ENCODE measurements at regions not wholly inside any gene's neighbourhood (a gene's known extent, or its start where the extent isn't known, plus 50 kb on each side); places are given as distances from the start of the nearest gene placed in this dataset.
"Not testable (repeated sequence)": the region's sequence is repeated elsewhere in the genome, so short reads cannot be mapped to it uniquely, and the experiment has no call there.

DNA sequence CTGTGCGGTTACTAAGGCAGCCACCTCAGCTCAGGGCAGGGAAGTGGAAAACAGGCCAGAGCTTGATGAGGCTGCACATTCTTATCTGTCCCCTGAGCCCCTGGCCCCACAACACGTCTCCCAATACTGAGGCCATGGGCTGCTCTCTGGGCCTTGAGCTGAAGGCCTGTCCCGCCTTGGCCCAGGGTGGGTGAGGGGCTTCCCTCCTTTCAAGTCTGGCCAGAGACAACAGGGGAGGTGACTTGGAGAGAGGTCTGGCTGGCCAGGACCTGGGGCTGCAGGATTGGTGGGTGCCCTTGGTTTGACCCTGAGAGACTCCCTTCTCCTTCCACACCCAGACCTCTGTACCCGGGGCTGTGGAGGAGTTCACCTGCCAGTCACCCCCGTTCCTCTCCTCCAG lies 563.8 kb downstream of the PTPRU start:
- no peak for DNase-seq (ENCODE audit: low read depth in 2 of 2, low spot score in 1 of 2)

DNA sequence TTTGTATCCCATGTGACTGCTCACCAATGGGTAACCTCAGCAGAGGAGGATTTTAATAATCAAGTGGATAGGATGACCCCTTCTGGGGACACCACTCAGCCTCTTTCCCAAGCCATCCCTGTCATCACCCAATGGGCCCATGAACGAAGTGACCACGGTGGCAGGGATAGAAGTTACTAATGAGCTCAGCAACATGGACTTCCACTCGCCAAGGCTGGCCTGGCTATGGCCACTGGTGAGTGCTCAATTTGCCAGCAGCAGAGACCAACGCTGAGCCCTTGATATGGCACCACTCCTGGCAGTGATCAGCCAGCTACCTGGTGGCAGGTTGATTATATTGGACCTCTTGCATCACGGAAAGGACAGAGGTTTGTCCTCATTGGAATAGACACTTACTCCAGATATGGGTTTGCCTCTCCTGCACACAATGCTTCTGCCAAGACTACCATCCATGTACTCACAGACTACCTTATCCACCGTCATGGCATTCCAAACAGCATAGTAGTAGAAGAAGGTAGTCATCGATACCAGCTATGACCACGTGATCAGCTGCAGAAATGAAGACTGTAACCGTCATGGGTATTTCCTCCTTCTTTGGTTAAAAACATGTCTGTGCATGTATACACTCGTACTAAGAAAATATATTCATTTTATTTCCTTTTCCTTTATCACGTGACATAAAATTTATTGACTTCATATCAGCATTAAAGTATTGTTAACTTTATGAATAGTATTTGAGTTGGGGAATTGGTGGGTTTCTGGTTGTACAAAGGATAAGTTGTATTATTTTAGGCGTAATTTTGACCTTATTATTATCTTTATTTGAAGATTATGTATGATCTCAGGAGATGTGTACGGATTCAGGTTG lies 562.6 kb downstream of the PTPRU start:
- no peak for DNase-seq (ENCODE audit: low read depth in 2 of 2, low spot score in 1 of 2)

DNA sequence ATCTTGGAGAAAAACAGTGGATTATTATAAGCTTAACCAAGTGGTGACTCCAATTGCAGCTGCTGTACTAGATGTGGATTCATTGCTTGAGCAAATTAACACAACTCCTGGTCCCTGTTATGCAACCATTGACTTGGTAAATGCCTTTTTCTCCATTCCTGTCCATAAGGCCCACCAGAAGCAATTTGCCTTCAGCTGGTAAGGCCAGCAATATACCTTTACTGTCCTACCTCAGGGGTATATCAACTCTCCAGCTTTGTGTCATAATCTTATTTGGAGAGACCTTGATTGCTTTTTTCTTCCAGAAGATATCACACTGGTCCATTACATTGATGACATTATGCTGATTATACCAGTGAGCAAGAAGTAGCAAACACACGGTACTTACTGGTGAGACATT lies 560.8 kb downstream of the PTPRU start:
- DNase-seq (ENCODE audit: low read depth in 2 of 2, low spot score in 1 of 2) = not testable (repeated sequence)

DNA sequence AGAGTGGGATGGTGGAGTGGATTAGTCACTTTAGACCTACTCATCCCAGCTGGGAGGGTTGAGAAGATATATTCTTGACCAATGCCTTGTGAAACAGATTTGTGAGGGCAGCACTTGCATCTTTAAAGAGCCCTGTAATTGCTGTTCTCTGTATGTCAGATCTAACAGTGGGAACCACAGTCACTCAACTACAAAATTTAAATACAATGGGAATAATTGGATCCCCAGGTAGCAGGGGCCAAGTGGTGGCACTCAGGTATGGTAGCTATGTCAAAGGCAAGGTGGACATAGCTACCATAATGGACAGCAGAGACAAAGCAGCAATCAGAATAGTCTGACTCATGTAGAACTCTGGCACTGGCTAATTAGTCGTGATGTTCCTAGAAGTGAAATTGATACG lies 559.6 kb downstream of the PTPRU start:
- DNase-seq (ENCODE audit: low read depth in 2 of 2, low spot score in 1 of 2) = not testable (repeated sequence)

DNA sequence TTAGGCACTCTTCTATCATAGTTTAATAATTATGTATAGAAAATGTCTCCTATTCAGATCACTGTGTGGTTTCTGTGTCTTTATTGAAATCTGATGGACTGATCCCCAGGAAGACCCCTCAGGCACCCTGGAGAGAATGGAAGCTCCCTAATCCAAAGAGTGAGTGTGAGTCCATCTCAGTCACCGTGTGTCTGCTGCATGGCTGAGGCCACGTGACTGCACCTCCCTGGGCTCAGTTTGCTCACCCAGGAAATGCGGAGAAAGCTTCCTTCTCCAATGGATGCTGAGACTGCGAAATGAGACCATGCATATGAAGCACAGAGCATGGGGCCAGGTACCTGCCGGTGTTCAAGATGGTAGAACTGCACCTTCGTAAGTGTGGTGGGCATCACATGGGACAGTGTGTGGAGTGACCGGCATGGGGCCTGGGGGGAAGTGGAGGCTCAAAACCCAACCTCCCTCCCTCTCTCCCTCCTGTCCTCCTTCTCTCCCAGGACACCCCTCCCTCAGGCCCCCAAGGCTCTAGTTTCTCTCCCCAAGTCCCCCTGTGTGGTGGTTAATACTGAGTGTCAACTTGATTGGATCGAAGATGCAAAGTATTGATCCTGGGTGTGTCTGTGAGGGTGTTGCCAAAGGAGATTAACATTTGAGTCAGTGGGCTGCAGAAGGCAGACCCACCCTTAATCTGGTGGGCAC lies 557.5 kb downstream of the PTPRU start:
- DNase-seq (ENCODE audit: low read depth in 2 of 2, low spot score in 1 of 2) = no peak

DNA sequence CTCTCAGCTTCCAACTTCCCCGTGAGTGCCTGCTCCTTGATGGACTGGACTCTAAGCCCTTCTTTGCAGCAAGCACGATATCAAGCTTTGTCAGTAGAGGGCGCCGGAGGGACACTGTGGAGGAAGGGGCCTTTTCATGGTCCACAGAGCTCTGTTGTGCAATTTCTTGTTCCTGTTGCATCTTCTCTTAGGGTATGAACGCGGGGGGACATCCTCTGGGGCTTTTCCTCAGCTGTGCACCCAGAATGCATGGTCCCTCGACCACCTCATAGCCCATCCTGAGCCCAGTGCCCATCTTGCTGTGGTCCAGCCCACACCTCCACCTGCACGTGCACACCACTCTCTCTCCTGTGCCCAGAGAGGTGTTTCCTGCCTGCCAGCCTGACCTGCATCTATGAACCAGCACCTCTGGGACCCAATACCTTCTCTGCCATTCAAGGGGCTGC lies 556.8 kb downstream of the PTPRU start:
- no peak for DNase-seq (ENCODE audit: low read depth in 2 of 2, low spot score in 1 of 2)

DNA sequence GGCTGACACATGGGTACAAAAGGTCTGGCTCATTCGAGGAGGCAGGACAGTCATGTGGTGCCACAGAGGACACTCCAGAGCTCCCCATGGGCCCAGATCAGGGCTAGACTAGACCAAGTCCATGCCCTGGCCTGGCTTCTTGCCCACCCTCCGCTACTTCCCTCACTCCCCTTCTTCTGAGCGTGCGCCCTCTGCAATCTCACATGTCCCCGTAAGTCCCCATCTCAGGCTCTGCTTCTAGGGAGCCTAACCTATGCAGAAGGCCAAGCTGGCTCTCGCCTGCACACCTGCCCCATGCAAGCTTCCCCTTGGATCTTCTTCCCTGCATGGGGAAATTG lies 553.6 kb downstream of the PTPRU start:
- DNase-seq (ENCODE audit: low read depth in 2 of 2, low spot score in 1 of 2) = no peak

DNA sequence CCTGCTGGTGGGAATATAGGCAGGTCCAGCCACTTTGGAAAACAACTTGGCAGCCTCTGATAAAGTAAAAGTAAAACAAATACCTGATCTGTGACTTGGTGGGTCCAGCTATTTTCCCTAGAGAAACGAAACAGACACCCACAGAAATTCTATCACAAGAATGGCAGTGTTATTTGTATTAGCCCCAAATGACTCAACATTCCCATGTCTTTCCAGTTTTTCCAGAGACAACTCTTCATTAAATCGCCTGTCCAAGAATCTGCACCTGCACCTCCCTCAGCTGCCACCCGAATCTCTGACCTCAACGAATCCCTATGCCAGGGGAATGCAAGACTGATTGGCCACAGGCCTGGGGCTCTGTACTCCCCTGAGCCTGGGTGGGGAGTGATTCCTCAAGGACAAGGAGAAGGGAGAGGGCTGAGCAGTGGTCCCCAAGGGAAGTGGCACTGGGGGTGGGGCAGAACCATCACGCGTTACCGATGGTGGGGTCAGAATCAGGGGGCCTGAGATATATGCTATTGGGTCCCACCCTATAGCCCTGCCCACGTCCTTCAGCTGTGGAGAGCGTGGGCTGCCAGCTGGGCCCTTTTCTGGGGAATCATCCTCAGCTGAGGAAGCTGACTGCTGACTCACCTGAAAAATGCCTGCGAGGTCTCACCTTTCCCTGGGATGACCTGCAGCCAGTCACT lies 553.0 kb downstream of the PTPRU start:
- DNase-seq (ENCODE audit: low read depth in 2 of 2, low spot score in 1 of 2) = no peak

DNA sequence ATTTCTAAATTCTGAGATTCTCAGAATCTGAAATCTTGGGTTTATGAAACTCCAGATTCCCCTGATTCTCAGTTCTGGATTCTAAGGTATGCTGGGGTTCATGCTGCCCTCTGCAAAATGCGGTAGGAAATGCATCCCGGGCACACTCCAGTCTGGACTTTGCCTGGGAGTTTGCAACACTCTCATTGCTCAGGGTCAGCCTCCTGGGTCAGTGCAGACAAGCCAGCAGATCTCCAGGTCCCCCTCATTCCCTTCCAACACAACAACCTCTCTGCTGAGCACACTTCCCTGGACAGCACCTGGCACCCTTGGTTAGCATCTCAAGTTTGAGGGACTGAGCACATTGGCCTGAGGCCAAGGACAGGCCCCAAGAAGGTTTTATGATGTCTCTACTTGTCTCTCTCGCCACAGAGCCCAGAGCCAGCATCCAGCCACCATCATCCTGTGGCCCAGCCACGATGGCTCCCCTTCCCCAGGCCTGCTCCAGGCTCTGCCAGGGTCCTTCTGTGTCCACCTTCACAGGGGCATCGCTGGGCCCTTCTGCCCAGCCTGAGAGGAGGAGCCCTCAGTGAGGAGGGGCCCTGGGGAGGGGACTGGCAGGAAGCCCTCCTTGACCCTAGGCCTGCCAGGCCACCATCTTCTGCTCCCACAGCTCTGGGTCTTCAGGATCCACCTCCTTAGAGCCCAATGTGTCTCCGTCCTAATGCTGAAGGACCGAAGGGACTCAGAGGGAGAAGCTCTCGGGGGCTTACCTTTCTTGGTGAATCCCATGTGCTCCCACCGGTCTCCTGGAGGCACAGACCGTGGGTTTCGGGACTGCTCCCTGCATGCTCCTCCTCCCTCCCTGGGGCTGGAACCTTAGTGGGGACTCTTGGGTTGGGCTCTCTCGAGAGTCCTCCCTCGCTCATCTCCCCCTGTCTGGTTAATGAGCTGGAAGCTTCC lies 550.7 kb downstream of the PTPRU start:
- no peak for DNase-seq (ENCODE audit: low read depth in 2 of 2, low spot score in 1 of 2)

DNA sequence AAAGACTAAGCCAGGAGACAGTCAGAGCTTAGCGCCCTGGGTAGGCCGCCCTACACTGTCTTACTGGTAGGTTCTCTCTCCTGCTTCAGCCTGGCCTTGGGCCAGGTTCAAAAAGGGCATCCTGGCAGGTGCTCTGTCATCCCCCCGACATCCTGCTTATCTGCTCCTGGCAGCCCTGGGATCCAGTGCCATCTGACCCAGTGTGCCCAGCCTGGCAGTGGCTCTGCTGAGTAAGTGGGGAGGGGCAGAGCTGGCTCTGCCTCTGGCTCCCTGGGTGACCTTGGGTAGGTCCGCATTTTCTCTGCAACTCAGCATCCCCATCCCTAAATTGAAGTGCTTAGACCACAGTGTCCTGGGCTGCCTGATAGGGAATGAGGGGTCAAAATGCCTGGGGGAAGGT lies 549.9 kb downstream of the PTPRU start:
- DNase-seq (ENCODE audit: low read depth in 2 of 2, low spot score in 1 of 2) = no peak

DNA sequence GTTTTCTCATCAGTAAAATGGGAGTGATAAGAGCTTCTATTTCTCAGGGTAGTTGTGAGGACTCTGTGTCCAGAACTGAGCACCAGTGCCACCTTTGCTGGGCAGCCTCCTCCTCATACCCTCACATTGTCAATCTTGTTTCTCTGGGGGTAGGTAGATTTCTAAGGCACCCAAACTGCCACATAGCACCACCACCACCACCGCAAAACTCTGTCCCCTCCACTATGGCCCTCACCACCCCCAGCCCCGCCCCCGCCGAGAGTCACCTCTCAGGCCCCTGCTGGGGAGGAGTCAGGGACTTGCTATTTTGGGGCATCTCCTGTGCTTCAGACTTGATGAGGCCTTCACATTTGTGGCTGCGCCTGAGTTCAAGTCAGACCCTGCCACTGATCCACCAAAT lies 549.2 kb downstream of the PTPRU start:
- no peak for DNase-seq (ENCODE audit: low read depth in 2 of 2, low spot score in 1 of 2)

DNA sequence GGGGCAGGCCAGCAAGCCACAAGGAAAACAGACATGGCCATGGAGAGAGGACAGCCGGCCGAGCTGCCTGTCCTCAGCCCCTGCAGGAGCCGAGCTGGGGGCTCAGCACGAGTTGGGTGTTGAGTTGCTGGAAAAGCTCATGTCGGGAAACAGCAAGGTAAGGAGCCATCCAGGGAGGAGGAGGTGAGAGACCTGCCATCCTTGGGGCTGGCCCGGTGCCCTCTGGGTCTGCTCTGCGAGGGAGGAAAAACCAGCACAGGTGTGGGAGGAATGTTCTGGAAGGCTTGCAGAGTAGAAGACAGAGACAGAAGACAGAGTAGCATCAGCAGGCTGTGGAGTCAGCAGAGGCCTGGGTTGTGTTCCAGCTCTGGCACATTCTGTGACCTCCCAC lies 548.8 kb downstream of the PTPRU start:
- no peak for DNase-seq (ENCODE audit: low read depth in 2 of 2, low spot score in 1 of 2)

DNA sequence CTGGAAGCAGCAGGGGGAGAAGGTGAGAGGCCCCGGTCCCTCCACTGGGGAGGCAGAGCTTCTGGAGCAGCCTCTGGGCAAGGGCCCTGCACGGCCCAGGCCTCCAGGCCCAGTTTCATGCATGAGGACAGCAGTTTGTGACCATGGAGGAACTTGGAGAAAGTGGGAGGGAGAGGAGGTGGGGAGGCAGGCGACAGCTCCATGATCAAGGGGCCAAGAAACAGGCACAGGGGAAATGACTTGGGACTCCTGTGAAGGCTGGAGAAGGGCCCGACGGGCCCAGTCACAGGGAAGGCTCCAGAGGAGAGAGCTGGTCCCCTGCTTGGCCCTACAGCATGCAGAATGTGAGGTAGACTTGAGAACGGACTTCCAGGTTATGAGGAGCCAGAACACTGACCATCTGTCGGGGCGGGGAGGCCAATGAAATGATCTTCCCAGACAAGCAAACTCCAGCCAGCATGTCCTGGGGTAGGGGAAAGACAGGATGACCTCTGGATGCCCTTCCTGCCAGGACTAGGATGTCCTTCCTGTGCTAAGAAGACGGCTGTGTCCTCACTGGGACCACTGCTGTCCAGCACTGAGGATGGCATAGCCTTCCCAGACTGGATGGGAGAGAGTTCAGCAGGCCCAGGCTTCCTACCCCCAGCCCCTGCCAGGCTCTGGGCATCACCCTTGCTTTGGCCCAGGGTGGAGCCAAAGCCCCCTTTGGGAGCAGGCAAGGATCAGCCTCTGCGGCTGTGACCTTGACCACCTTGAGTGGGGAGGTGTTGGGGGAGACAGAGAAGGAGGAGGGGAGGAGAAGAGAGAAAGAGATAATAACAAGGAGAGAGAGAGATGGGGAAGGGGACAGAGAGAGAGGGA lies 548.2 kb downstream of the PTPRU start:
- DNase-seq (ENCODE audit: low read depth in 2 of 2, low spot score in 1 of 2) = no peak

DNA sequence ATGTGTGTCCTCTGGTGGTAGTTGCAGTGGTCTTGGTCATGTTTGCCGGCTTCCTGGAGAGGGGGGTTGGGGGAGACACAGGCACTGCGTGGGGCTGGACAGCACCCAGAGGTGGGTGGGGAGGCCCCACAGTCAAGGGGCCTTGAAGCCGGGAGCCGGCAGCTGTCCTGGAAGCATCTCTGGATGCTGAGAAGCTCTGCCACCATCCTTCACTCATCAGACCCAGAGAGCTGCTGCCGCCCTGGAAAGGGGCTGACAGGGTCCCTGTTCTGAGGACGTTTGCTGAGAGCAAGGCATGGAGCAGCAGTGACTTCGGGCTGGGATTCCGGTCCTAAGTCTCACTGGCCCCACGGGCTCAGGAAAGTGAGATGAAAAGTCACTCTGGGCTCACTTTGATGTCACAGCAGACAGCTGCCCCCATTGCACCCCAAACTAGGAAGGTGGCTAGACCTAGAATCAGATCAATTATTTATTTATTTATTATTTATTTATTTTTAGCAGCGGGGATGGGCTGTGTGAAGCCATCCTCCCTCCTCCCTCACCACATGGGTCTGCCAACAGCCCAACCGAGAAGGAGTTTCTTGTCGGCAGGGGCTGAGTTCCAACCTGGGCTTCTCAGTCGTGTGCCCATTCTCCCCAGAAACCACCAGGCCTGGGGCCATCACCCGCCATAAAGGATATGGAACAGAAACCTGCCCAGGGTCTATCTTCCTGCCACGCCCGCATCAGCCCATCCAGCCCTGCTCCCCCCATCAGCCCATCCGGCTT lies 547.4 kb downstream of the PTPRU start:
- DNase-seq (ENCODE audit: low read depth in 2 of 2, low spot score in 1 of 2) = no peak

DNA sequence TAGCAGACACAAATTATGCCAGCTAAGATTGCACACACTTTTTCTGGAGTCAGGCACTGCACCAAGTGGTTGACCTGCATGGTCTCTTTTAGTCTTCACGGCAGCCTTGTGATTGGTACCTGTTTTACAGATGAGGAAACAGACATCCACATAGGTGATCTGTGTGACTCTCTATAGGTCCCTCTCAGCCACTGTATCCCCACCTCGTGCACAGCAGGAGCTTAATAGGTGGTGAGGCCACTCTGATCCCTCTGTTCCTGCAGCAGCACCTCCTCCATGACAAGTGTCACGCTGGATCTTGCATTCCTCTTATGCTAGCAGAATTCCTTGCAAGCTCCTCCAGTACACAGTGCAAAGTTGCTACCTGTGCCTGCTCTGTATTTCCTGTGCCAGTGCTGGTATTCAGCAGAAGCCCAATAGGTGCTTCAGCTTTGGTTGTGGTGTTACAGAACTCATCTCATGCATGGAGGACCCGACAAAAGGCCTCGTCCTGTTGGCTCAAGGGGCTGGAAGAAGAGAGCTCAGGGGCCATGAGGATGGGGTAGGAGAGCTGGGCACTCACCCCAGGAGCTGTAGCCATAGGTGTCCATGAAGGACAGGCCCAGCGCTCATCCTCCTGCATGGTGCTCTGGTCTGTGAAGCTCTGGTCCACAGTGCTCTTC lies 546.7 kb downstream of the PTPRU start:
- no peak for DNase-seq (ENCODE audit: low read depth in 2 of 2, low spot score in 1 of 2)

DNA sequence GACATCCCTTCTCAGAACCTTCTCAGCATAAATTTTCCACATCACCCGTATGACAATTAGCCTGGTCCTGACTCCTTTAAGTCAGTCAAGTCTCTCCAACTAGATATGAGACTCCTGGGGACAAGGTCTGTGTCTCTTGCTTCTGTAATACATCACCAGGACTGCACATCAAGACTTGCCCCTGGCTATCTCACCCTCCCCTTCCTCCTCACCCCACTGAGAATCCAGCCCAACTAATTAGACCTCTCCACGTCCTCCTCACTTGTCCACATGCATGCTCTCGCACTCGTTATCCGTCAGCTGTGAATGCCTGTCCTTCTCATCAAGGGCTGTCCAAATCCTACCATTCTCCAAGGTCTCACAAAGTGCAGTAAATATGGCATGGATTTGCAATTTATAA lies 542.8 kb downstream of the PTPRU start:
- DNase-seq (ENCODE audit: low read depth in 2 of 2, low spot score in 1 of 2) = no peak

DNA sequence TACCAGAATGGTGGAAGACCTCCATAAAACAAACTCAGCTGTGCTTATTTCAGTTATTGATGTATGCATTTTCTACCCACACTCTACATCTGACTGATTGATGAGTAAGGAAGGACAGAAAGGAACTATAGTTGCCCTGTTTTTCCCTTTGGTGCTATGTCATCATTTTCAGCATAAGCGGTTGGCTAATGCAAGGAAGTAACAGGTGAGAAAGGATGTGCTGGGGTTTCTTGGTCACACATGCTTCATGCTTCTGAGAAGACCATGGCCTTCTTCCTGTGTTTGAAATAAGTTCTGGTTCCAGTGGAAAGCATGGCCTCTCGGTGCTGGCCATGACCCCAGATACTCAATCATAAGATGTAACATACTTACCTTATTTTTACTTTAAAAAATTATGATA lies 541.2 kb downstream of the PTPRU start:
- DNase-seq (ENCODE audit: low read depth in 2 of 2, low spot score in 1 of 2) = no peak

DNA sequence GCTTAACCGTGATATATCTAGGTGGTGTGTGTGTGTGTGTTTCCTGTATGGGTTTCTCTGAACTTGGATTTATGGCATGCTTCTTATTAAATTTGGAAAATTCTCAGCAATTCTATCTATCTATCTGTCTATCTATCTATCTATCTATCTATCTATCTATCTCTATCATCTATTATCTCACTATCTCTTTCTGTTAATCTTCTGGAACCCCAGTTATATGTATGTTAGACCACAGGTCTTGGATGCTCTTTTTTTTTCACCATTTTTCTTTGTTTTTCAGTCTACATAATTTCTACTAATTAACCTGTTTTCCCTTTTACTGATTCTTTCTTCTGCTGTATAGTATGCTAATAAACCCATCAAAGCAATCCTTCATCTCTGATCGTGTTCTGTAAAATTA lies 538.0 kb downstream of the PTPRU start:
- DNase-seq (ENCODE audit: low read depth in 2 of 2, low spot score in 1 of 2) = no peak

DNA sequence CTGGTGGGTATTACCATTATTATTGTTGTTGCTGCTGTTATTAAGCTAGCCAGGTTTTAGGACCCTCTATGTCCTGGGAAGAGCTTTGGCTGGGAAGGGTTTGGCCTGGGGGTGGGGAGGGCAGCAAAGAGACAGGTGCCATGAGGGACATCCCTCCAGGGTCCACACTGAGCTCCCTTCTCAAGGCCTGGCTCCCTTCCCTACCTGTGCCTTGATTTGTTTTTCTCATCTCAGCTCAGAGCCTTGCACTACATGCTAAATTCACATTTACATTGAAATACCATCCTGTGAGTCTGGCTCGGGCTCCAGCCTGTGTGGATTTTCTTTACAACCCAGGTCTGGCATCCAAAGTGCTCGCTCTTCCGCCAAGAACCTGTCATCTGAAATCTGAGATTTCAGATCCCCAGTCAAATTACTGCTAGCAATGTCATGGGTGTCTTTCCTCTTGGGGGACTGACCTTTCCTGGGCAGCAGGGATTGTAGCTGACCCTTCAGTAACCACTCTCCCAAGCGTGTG lies 536.3 kb downstream of the PTPRU start:
- no peak for DNase-seq (ENCODE audit: low read depth in 2 of 2, low spot score in 1 of 2)

Measured in stimulated activated CD8-positive, alpha-beta memory T cell treated with anti-CD3 and anti-CD28 coated beads, Interleukin-4, amount 100 ng/mL, for 1 hour (primary cell).